ENCODE measurements at regions not wholly inside any gene's neighbourhood (a gene's known extent, or its start where the extent isn't known, plus 50 kb on each side); places are given as distances from the start of the nearest gene placed in this dataset.

GRCh38 chr11:38990139-38990538 is 2392.1 kb upstream of the RAG2 start:
- TF ChIP-seq PKNOX1 (IDR thresholded peaks at IDR 0.05) (no peak), SP1 (IDR thresholded peaks at IDR 0.05) (no peak), BHLHE40 (IDR thresholded peaks at IDR 0.05; ENCODE audit: borderline replicate concordance) (no peak), FOXM1 (IDR thresholded peaks at IDR 0.05; ENCODE audit: borderline replicate concordance) (no peak), ELF4 (IDR thresholded peaks at IDR 0.05) (no peak), FOXA1 (IDR thresholded peaks at IDR 0.05) (no peak), HDGF (IDR thresholded peaks at IDR 0.05; ENCODE audit: borderline replicate concordance) (no peak), SUZ12 (IDR thresholded peaks at IDR 0.05) (no peak), L3MBTL2 (conservative IDR thresholded peaks at IDR 0.05) (no peak), ARNT (IDR thresholded peaks at IDR 0.05) (no peak), NFRKB (IDR thresholded peaks at IDR 0.05) (no peak), ZNF384 (IDR thresholded peaks at IDR 0.05) (no peak), FOXK2 (IDR thresholded peaks at IDR 0.05) (no peak), TARDBP (IDR thresholded peaks at IDR 0.05) (no peak)
